ENCODE measurements at regions not wholly inside any gene's neighbourhood (a gene's known extent, or its start where the extent isn't known, plus 50 kb on each side); places are given as distances from the start of the nearest gene placed in this dataset.
"Not testable (repeated sequence)": the region's sequence is repeated elsewhere in the genome, so short reads cannot be mapped to it uniquely, and the experiment has no call there.

GRCh38 chr15:92705764-92706163, 50.2 kb upstream of the FAM174B start:
- DNase-seq (ENCODE audit: low spot score) = no peak

- DNase-seq (ENCODE audit: low spot score) = no peak
These were observed 50.6 kb upstream of the FAM174B start for GRCh38 chr15:92706201-92706600.

GRCh38 chr15:92707880-92708551, 52.4 kb upstream of the FAM174B start:
- DNase-seq (ENCODE audit: low spot score) = no peak

- no peak for DNase-seq (ENCODE audit: low spot score)
These were observed 53.1 kb upstream of the FAM174B start for GRCh38 chr15:92708635-92709034.

- no peak for DNase-seq (ENCODE audit: low spot score)
These were observed 53.7 kb upstream of the FAM174B start for GRCh38 chr15:92709110-92709790.

GRCh38 chr15:92711457-92711831, 55.9 kb upstream of the FAM174B start:
- DNase-seq (ENCODE audit: low spot score) = no peak

- peak; percentile 28 for DNase-seq (ENCODE audit: low spot score)
These were observed 58.5 kb upstream of the FAM174B start for GRCh38 chr15:92714077-92714476.

GRCh38 chr15:92714477-92715401, 59.2 kb upstream of the FAM174B start:
- DNase-seq (ENCODE audit: low spot score) = peak; percentile 49

- DNase-seq (ENCODE audit: low spot score) = no peak
These were observed 60.2 kb upstream of the FAM174B start for GRCh38 chr15:92715758-92716157.

- no peak for DNase-seq (ENCODE audit: low spot score)
These were observed 63.4 kb upstream of the FAM174B start for GRCh38 chr15:92719021-92719420.

- no peak for DNase-seq (ENCODE audit: low spot score)
These were observed 68.6 kb upstream of the FAM174B start for GRCh38 chr15:92724144-92724543.

- DNase-seq (ENCODE audit: low spot score) = no peak
These were observed 69.6 kb upstream of the FAM174B start for GRCh38 chr15:92725171-92725570.

- DNase-seq (ENCODE audit: low spot score) = no peak
These were observed 72.7 kb upstream of the FAM174B start for GRCh38 chr15:92728266-92728665.

- no peak for DNase-seq (ENCODE audit: low spot score)
These were observed 77.7 kb upstream of the FAM174B start for GRCh38 chr15:92733090-92733933.

GRCh38 chr15:92733934-92734521, 78.5 kb upstream of the FAM174B start:
- DNase-seq (ENCODE audit: low spot score) = no peak

- not testable (repeated sequence) for DNase-seq (ENCODE audit: low spot score)
These were observed 83.7 kb upstream of the FAM174B start for GRCh38 chr15:92739246-92739645.

- DNase-seq (ENCODE audit: low spot score) = no peak
These were observed 90.3 kb upstream of the FAM174B start for GRCh38 chr15:92745845-92746271.

GRCh38 chr15:92747047-92747446, 91.5 kb upstream of the FAM174B start:
- no peak for DNase-seq (ENCODE audit: low spot score)

- no peak for DNase-seq (ENCODE audit: low spot score)
These were observed 93.6 kb upstream of the FAM174B start for GRCh38 chr15:92749216-92749615.

- no peak for DNase-seq (ENCODE audit: low spot score)
These were observed 94.4 kb upstream of the FAM174B start for GRCh38 chr15:92749946-92750345.

GRCh38 chr15:92751528-92751927, 96.0 kb upstream of the FAM174B start:
- no peak for DNase-seq (ENCODE audit: low spot score)

Measured in A172 (cell line).